Psoas muscle (tissue), 7 donors: ENCODE measurements at regions not wholly inside any gene's neighbourhood (a gene's known extent, or its start where the extent isn't known, plus 50 kb on each side); places are given as distances from the start of the nearest gene placed in this dataset.
"Not testable (repeated sequence)": the region's sequence is repeated elsewhere in the genome, so short reads cannot be mapped to it uniquely, and the experiment has no call there.

Source experiments
- ATAC-seq, 4 donors: fragments of 200-7000 bp; cut with Tn5 transposase; one replicate each; pipeline ENCODE4 v1.9.1; 2020; ENCODE audit warnings: moderate library complexity in 3 of 4, mild to moderate bottlenecking in 2 of 4
- DNase-seq, 2 donors: peaks; one replicate each; pipeline ENCODE4 v3.0.0-alpha.2; 2020
- H3K27ac ChIP-seq: fragments of 200-600 bp; one replicate; pipeline ENCODE4 v1.8.0; 2022
- H3K27me3 ChIP-seq, 3 donors: fragments of 200-600 bp in 1 of 3; one replicate each; pipeline versions ENCODE4 v1.6.1 to v1.8.0; 2013 to 2022; ENCODE audit warnings: low read length in 2 of 3, mild to moderate bottlenecking in 2 of 3, moderate library complexity in 1 of 3; ENCODE audit not compliant: insufficient read depth in 3 of 3
- H3K36me3 ChIP-seq, 2 donors: fragments of 200-600 bp in 1 of 2; one replicate each; pipeline versions ENCODE4 v1.6.1 to v1.8.0; 2013 to 2022; ENCODE audit warnings: low read depth in 1 of 2, mild to moderate bottlenecking in 1 of 2, moderate library complexity in 1 of 2; ENCODE audit not compliant: insufficient read depth in 1 of 2
- H3K4me1 ChIP-seq: fragments of 200-600 bp; one replicate; pipeline ENCODE4 v1.8.0; 2022
- H3K4me3 ChIP-seq: fragments of 200-600 bp; one replicate; pipeline ENCODE4 v1.8.0; 2022; ENCODE audit warnings: mild to moderate bottlenecking
- H3K9me3 ChIP-seq: fragments of 200-600 bp; one replicate; pipeline ENCODE4 v1.8.0; 2022
- CTCF ChIP-seq: fragments of 200-600 bp; IDR thresholded peaks from one replicate; pipeline ENCODE4 v1.8.0; 2022; ENCODE audit warnings: antibody characterized with exemption
- WGBS, 3 donors: extraction: QIAGEN DNeasy Blood & Tissue Kit; methylation state at CpG; one replicate each; pipeline versions ENCODE4 v1.1.6 to v1.1.7; 2013; 5-methylcytosine and 5-hydroxymethylcytosine counted together
- intact Hi-C, 2 donors: fragments of 100-400 bp; cut with DNase I; formaldehyde crosslinking; loops; one replicate each; pipeline versions ENCODE4 v1.11.0 to v1.14.2; 2022
- donor health status: healthy with polysubstance abuse.
- donor health status: DM: no; HTN: no; CAD: no; lungs with moderate emphysema.
- donor health status: Bipolar disorder and iron deficiency.
- donor health status: healthy.
- donor health status: DM: yes; HTN: yes; CAD: no.
- donor health status: DM: no; HTN: no; CAD: no.
- donor health status: DM: yes; HTN: yes; CAD: no.

GRCh38 chr10:34957531-34957930, 132.6 kb downstream of the CUL2 start:
- H3K36me3 ChIP-seq, result no peaks in the 10 kb centered on the region
- 78 to 86% (median 81%) methylated on average over 6 of the region's 6 CpGs for WGBS, 3 donors
- no peak for TF ChIP-seq CTCF
- intact Hi-C loops, result loop anchor here (5.0 to 10.0 kb wide), 2 partner anchors 143 to 290 kb away; partner anchors contain the start of gene PARD3 (in 1 of the 2)
- ATAC-seq (no peak), DNase-seq (no peak)
- no peak overlapping the region for H3K27ac ChIP-seq
- no peaks in the 10 kb centered on the region for H3K9me3 ChIP-seq
- no peaks in the 10 kb centered on the region for H3K27me3 ChIP-seq
- peaks cover 3% of the 10 kb centered on the region for H3K4me1 ChIP-seq
- no peak overlapping the region for H3K4me3 ChIP-seq

GRCh38 chr10:34956756-34957155, 133.4 kb downstream of the CUL2 start:
- H3K4me3 ChIP-seq, result no peak overlapping the region
- peaks cover 3% of the 10 kb centered on the region for H3K4me1 ChIP-seq
- no peak for TF ChIP-seq CTCF
- no peaks in the 10 kb centered on the region for H3K27me3 ChIP-seq
- ATAC-seq, result no peak
- WGBS, 3 donors, result 85 to 96% (median 86%) methylated on average over 3 of the region's 3 CpGs
- intact Hi-C loops, result loop anchor here (5.0 to 10.0 kb wide), 2 partner anchors 142 to 289 kb away; partner anchors contain the start of gene PARD3 (in 1 of the 2)
- no peak overlapping the region for H3K27ac ChIP-seq
- DNase-seq, result no peak
- no peaks in the 10 kb centered on the region for H3K9me3 ChIP-seq
- no peaks in the 10 kb centered on the region for H3K36me3 ChIP-seq

- Histone ChIP-seq H3K4me1 (peaks cover 4% of the 10 kb centered on the region), H3K4me3 (no peak overlapping the region), H3K27me3 (no peaks in the 10 kb centered on the region), H3K9me3 (no peaks in the 10 kb centered on the region), H3K36me3 (no peaks in the 10 kb centered on the region), H3K27ac (no peak overlapping the region)
- intact Hi-C loops, result loop anchor here (5.0 to 10.0 kb wide), 2 partner anchors 141 to 288 kb away; partner anchors contain the start of gene PARD3 (in 1 of the 2)
- ATAC-seq (no peak), DNase-seq (no peak)
- TF ChIP-seq CTCF, result no peak
- 54 to 74% (median 74%) methylated on average over 2 of the region's 2 CpGs for WGBS, 3 donors
Observed at GRCh38 chr10:34955391-34955790, 134.8 kb downstream of the CUL2 start.

- intact Hi-C loops, result loop anchor here in 1 of 2 donors (10.0 kb wide), 1 partner anchor 139 kb away; the partner anchor contains the start of gene PARD3
- Histone ChIP-seq H3K4me1 (peaks cover 4% of the 10 kb centered on the region), H3K36me3 (no peaks in the 10 kb centered on the region), H3K27ac (no peak overlapping the region), H3K4me3 (no peak overlapping the region), H3K9me3 (no peaks in the 10 kb centered on the region), H3K27me3 (no peaks in the 10 kb centered on the region)
- ATAC-seq (no peak), DNase-seq (no peak)
- 68 to 78% (median 74%) methylated on average over 5 of the region's 5 CpGs for WGBS, 3 donors
- no peak for TF ChIP-seq CTCF
Observed at GRCh38 chr10:34954142-34954541, 136.0 kb downstream of the CUL2 start.

- intact Hi-C loops, result loop anchor here in 1 of 2 donors (10.0 kb wide), 1 partner anchor 137 kb away; the partner anchor contains the start of gene PARD3
- peak overlapping the region; percentile 34 for H3K27ac ChIP-seq
- not testable (repeated sequence) for H3K36me3 ChIP-seq, H3K27me3 ChIP-seq, H3K4me3 ChIP-seq, H3K9me3 ChIP-seq, H3K4me1 ChIP-seq
- 38 to 59% (median 41%) methylated on average over 11 of the region's 11 CpGs for WGBS, 3 donors
- ATAC-seq (peak; percentile 88 to 94 (median 92)), DNase-seq (peak; percentile 22 to 58)
Observed at GRCh38 chr10:34951263-34951887, 136.3 kb upstream of the PARD3 start.

GRCh38 chr10:34945951-34946522, 130.9 kb upstream of the PARD3 start:
- WGBS, 3 donors, result 90 to 92% (median 91%) methylated on average over 9 of the region's 9 CpGs
- H3K4me1 ChIP-seq, intact Hi-C loops, H3K36me3 ChIP-seq, ATAC-seq, H3K27ac ChIP-seq, H3K4me3 ChIP-seq, H3K27me3 ChIP-seq, DNase-seq, H3K9me3 ChIP-seq: not testable (repeated sequence)
